ENCODE measurements at regions not wholly inside any gene's neighbourhood (a gene's known extent, or its start where the extent isn't known, plus 50 kb on each side); places are given as distances from the start of the nearest gene placed in this dataset.

DNA sequence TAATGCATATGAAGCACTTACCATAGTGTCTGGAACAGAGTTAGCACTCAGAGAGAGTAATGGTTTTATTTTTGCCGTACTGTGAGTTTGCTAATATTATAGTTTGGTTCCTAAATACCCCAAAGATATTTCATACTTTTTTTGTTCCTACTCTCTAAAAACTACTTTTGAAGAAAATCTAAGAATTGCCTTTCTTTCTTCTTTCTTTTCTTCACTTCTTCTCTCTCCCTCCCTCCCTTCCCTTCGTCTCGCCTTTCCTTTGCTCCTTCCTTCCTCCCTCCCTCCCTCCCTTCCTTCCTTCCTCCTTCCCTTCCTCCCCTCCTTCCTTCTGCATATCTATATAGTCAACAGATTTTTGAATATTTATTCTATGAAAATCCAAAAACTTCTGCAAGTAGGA is 351.7 kb upstream of the RSPO3 start:
- no peaks in the 10 kb centered on the region for H3K36me3 Mint-ChIP-seq
- no peak for ATAC-seq
- H3K4me1 Mint-ChIP-seq, result no peaks in the 10 kb centered on the region
- DNase-seq (ENCODE audit: low spot score in 2 of 2), result no peak
- H3K4me3 Mint-ChIP-seq, result no peak overlapping the region
- H3K27ac Mint-ChIP-seq, result no peak overlapping the region
- H3K9me3 Mint-ChIP-seq, result peaks cover 5% of the 10 kb centered on the region

- DNase-seq (ENCODE audit: low spot score in 2 of 2) (no peak), ATAC-seq (no peak)
These were observed 350.8 kb upstream of the RSPO3 start for GRCh38 chr6:126767711-126768110.

GRCh38 chr6:126770176-126770575 is 348.3 kb upstream of the RSPO3 start:
- Mint-ChIP-seq H3K36me3 (no peaks in the 10 kb centered on the region), H3K9me3 (no peaks in the 10 kb centered on the region), H3K4me1 (no peaks in the 10 kb centered on the region), H3K27ac (no peak overlapping the region), H3K4me3 (no peak overlapping the region)
- DNase-seq (ENCODE audit: low spot score in 2 of 2) (no peak), ATAC-seq (no peak)

More at GRCh38 chr6:126767711-126768110, 350.8 kb upstream of the RSPO3 start:
- Mint-ChIP-seq H3K36me3 (no peaks in the 10 kb centered on the region), H3K27ac (no peak overlapping the region), H3K4me1 (no peaks in the 10 kb centered on the region), H3K9me3 (peaks cover 3% of the 10 kb centered on the region), H3K4me3 (no peak overlapping the region)

DNA sequence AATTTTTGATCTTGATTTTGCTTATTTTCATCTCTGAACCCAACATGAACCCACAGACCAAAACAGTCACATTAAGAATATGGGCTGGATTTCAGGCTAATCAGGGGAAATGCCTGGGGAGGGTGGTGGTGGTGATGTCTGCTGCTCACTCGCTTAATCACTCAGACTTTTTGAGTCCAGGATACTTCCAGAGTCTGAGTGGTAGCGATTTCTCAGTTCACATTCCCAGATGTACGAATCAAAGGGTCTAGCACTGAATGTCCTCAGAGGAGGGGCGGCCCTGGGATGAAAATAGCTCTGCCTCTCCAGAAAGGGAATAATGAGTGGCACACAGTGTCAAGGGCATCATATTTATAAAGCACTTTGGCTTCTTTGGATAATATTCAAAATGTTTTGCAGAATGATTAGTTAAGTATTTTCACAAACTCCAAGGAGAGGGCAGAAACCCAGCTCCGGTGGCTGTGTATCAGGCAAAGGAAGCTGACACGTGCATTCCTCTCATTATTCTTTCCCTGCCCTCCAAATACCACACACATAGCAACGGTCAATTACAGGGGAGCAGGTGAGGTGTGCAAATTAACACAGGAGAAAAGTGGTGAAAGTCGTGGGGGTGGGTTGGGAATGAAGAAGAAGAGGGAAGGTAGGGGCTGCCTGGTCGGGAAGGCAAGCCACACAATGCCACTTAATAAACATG is 345.2 kb upstream of the RSPO3 start:
- no peak overlapping the region for H3K4me3 Mint-ChIP-seq
- no peaks in the 10 kb centered on the region for H3K9me3 Mint-ChIP-seq

GRCh38 chr6:126779331-126779730 is 339.1 kb upstream of the RSPO3 start:
- no peak for DNase-seq (ENCODE audit: low spot score in 2 of 2)
- Mint-ChIP-seq H3K9me3 (no peaks in the 10 kb centered on the region), H3K4me1 (no peaks in the 10 kb centered on the region), H3K36me3 (no peaks in the 10 kb centered on the region), H3K27ac (no peak overlapping the region), H3K4me3 (no peak overlapping the region)
- no peak for ATAC-seq

More for the DNA sequence above, 345.2 kb upstream of the RSPO3 start:
- Mint-ChIP-seq H3K27ac (no peak overlapping the region), H3K36me3 (no peaks in the 10 kb centered on the region), H3K4me1 (no peaks in the 10 kb centered on the region)
- no peak for DNase-seq (ENCODE audit: low spot score in 2 of 2)
- ATAC-seq, result no peak

DNA sequence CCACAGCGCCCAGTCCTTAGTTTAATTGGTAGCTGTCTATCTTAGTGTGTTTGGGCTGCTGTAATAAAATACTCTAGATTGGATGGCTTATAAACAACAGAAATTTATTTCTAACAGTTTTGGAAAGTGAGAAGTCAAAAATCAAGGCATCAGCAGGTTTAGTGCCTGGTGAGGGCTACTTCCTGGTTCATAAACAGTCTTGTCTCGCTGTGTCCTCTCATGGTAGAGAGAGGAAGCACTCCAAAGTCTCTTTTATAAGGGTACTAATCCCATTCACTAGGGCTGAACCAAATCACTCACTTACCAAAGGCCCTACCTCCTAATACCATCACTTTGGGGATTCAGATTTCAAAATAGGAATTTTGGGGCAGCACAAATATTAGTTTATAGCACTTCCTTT is 336.9 kb upstream of the RSPO3 start:
- no peaks in the 10 kb centered on the region for H3K36me3 Mint-ChIP-seq
- no peak overlapping the region for H3K27ac Mint-ChIP-seq
- no peak overlapping the region for H3K4me3 Mint-ChIP-seq
- ATAC-seq (no peak), DNase-seq (ENCODE audit: low spot score in 2 of 2) (no peak)
- no peaks in the 10 kb centered on the region for H3K9me3 Mint-ChIP-seq
- no peaks in the 10 kb centered on the region for H3K4me1 Mint-ChIP-seq

GRCh38 chr6:126784161-126784790 is 334.2 kb upstream of the RSPO3 start:
- no peak overlapping the region for H3K4me3 Mint-ChIP-seq
- no peaks in the 10 kb centered on the region for H3K36me3 Mint-ChIP-seq
- ATAC-seq (no peak), DNase-seq (ENCODE audit: low spot score in 2 of 2) (no peak)
- no peak overlapping the region for H3K27ac Mint-ChIP-seq
- H3K4me1 Mint-ChIP-seq, result no peaks in the 10 kb centered on the region
- H3K9me3 Mint-ChIP-seq, result peaks cover 4% of the 10 kb centered on the region

DNA sequence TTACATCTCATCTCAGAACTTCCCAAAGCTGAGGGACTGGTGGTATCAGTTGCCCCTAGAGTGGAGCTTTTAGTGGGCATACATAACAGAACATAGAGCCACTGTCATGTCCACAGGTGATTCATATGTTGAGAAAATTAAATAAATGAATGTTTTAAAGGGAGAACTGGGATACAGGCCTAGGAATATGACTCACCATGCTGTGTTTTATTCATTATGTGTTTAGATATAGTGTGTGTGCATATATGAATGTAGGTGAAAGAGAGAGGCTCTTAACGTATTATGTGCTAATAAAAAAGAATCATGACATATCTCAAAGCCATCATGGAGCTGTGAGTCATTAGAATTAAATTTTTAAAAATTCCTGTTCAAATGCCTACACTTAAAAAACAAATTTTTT is 332.2 kb upstream of the RSPO3 start:
- no peaks in the 10 kb centered on the region for H3K36me3 Mint-ChIP-seq
- H3K4me1 Mint-ChIP-seq, result no peaks in the 10 kb centered on the region
- no peak overlapping the region for H3K4me3 Mint-ChIP-seq
- H3K9me3 Mint-ChIP-seq, result peaks cover 4% of the 10 kb centered on the region
- no peak overlapping the region for H3K27ac Mint-ChIP-seq
- DNase-seq (ENCODE audit: low spot score in 2 of 2) (no peak), ATAC-seq (no peak)

DNA sequence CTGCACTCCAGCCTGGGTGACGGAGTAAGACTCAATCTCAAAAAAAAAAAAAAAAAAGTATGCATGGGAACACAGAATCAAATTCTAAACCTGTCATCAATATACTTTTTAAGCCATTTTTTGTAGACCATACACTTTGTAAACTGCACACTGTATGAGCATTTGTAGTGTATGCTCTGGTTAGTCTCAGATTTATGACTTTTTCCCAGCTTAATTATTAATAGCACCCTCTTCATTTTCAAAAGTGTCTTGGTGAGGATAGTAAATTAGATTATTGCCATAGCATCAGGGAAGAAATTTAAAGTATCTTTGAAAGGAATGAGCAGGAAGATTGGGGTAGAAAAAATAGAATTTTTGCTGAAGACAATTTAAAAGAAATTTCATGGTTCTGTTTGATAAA is 330.8 kb upstream of the RSPO3 start:
- DNase-seq (ENCODE audit: low spot score in 2 of 2) (no peak), ATAC-seq (no peak)
- H3K27ac Mint-ChIP-seq, result no peak overlapping the region
- H3K36me3 Mint-ChIP-seq, result no peaks in the 10 kb centered on the region
- H3K9me3 Mint-ChIP-seq, result peaks cover 4% of the 10 kb centered on the region
- H3K4me1 Mint-ChIP-seq, result no peaks in the 10 kb centered on the region
- H3K4me3 Mint-ChIP-seq, result no peak overlapping the region

DNA sequence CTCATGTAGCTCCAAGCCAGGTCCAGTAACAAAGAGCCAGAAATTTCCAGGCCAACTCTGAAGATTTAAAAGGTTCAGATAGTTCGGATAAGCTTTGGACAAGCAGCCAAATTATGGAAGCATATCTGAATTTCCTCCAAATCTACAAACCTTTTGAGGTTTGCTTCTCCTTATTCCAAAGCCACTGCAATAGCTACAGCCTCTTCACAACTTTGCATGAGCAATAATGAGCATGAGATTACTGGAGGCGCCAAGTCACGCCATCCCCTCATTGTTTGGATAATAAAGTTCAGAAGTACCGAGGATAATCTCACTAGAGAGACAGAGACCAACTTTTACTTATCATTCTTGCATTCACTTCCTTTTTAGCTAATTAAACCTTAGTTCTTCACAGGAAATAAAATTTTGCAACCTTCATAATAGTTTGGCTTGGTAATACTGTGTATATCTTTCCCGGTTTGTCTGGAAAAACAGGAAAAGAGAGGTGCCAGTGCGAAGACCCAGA is 329.6 kb upstream of the RSPO3 start:
- DNase-seq (ENCODE audit: low spot score in 2 of 2) (no peak), ATAC-seq (no peak)
- Mint-ChIP-seq H3K36me3 (no peaks in the 10 kb centered on the region), H3K4me1 (no peaks in the 10 kb centered on the region), H3K9me3 (peaks cover 4% of the 10 kb centered on the region), H3K27ac (no peak overlapping the region), H3K4me3 (no peak overlapping the region)

DNA sequence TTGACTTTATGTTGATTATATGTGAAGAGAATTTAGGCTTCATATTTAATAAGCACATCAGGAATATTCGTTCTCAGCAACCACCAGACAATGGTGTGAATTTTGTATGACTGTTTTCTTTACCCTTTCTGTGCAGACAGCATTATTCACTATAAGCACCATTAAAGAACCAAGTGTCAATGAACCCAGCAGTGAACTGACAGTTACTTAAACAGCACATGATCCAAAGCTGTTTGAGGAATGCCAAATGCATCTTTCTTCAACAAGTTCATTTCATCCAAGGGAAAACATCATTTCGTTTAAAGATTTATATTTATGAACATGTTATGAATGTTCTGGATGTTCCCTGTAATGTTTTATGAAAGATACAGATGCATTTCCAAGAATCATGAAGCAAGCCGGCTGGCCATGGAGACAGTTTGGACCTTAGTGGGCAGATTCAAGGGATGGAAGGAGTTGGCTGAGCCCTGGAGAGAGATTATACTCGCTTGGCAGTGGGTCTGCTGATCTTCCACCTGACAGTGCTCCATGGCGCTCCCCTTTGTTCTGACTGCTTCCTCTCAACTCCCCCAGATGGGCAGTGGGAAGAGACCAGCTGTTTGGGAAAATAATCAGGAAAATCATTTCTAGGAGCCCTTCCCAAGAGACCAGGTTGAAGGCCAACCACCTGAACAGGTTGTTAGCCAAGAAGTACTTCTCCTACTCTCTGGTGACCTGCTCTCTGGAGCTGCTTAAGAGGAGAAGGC is 326.0 kb upstream of the RSPO3 start:
- no peak overlapping the region for H3K4me3 Mint-ChIP-seq
- H3K36me3 Mint-ChIP-seq, result no peaks in the 10 kb centered on the region
- no peaks in the 10 kb centered on the region for H3K4me1 Mint-ChIP-seq
- no peak overlapping the region for H3K27ac Mint-ChIP-seq
- ATAC-seq (no peak), DNase-seq (ENCODE audit: low spot score in 2 of 2) (no peak)
- peaks cover 3% of the 10 kb centered on the region for H3K9me3 Mint-ChIP-seq

GRCh38 chr6:126795161-126795560 is 323.3 kb upstream of the RSPO3 start:
- Mint-ChIP-seq H3K36me3 (no peaks in the 10 kb centered on the region), H3K4me1 (no peaks in the 10 kb centered on the region), H3K4me3 (no peak overlapping the region), H3K27ac (no peak overlapping the region), H3K9me3 (peaks cover 3% of the 10 kb centered on the region)
- DNase-seq (ENCODE audit: low spot score in 2 of 2), result no peak
- ATAC-seq, result no peak

- H3K27ac Mint-ChIP-seq, result no peak overlapping the region
- DNase-seq (ENCODE audit: low spot score in 2 of 2), result no peak
These were observed 320.5 kb upstream of the RSPO3 start for GRCh38 chr6:126797981-126798380.

DNA sequence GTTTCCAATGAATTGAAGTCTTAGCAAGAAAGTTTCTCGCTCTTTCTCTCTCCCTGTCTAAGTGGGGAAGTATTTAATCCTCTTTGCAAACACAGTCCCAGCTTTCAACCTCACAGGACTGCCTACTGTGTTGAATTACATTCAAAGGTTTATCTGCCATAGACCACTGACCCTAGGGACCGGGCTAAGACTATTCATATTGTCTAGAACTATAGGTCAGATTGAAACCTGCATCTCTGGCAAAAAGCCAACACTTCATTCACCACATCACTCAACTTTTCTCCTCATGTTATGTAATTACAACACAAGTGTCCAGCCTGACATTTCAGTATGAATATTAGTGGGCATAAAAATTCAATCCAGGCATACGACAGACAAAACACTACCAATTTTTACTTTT is 314.7 kb upstream of the RSPO3 start:
- Mint-ChIP-seq H3K27ac (no peak overlapping the region), H3K4me3 (no peak overlapping the region), H3K36me3 (no peaks in the 10 kb centered on the region), H3K4me1 (no peaks in the 10 kb centered on the region), H3K9me3 (no peaks in the 10 kb centered on the region)
- ATAC-seq (no peak), DNase-seq (ENCODE audit: low spot score in 2 of 2) (no peak)

More at GRCh38 chr6:126797981-126798380, 320.5 kb upstream of the RSPO3 start:
- Mint-ChIP-seq H3K4me1 (no peaks in the 10 kb centered on the region), H3K4me3 (no peak overlapping the region), H3K9me3 (peaks cover 3% of the 10 kb centered on the region), H3K36me3 (no peaks in the 10 kb centered on the region)
- no peak for ATAC-seq

DNA sequence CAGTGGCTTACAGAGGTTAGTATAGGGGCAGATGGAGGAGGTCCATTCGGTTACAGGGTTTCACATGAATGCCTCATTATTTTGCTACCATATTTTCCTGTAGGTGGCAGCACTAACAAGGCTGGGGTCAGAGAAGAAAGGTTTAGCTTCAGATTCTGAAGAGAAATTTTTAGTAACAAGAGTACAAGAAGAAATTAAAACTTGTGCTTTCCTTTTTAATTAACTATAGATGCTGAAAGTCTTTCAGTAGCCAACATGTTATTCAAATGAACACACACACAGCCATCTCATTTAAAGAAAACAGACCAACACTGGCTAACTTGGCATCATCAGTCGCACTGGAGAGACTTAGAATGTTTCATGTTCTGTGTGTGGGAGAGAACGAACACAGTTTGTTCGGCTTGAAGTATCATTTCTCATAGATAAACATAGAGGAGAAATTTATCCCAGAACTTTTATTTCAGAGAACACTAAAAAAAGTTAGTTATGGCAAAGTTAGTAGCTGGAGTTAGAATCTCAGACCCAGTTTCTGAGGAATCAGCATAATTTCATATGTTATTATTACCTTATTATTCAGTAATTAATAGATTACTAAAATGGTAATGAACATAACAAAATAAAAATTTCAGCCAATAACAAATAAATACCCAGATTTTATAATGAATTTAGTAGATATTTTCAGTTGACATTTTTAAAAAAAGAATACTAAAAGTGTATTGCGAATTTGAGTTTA is 314.0 kb upstream of the RSPO3 start:
- DNase-seq (ENCODE audit: low spot score in 2 of 2) (no peak), ATAC-seq (no peak)
- Mint-ChIP-seq H3K4me3 (no peak overlapping the region), H3K36me3 (no peaks in the 10 kb centered on the region), H3K4me1 (no peaks in the 10 kb centered on the region), H3K27ac (no peak overlapping the region), H3K9me3 (no peaks in the 10 kb centered on the region)
